NCI-H446 (cell line): ENCODE measurements at regions not wholly inside any gene's neighbourhood (a gene's known extent, or its start where the extent isn't known, plus 50 kb on each side); places are given as distances from the start of the nearest gene placed in this dataset.
"Not testable (repeated sequence)": the region's sequence is repeated elsewhere in the genome, so short reads cannot be mapped to it uniquely, and the experiment has no call there.

ENCODE experiments used
- DNase-seq, 2 experiments: peaks; one replicate each; lab custom pipeline; 2025; lab: John Stamatoyannopoulos, UW

DNA sequence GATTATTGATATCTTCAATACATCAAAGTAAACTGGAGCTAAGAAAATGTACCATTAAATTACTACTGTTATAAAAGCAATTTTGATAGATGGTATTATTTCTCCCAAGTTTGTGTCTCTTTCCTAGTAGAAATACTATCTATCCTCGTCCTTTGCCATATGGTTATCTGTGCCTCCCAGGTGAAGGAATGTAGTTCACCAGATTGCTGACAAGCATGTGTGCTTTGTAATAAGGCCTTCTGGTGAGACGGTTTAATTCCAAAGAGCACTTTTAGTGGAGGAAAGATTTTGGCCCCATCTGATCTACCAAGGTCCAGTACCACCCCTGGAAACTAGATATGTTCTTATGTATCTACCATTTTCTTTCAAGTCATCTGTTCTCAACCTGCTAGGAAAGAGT is 243.6 kb downstream of the DLEU7 start:
- no peak for DNase-seq

DNA sequence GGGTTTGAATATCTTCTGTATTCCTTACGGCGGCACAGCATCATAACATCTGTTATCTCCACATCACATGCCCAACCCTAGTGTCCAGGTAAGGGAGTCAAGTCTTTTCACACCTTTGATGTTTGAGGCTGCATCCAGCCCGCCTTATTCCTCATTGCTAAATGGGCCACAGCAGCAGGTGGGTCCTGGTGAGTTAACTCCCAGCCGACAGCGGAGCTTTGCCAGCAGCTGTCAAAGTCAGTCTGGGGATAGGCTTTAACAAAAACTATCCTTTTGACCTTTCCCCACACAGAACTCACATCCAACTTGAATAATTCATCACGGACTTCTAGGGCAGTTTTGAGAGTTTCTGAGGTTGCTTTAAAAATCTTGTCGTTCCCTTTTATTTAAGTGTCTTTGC is 235.1 kb downstream of the DLEU7 start:
- no peak for DNase-seq

DNA sequence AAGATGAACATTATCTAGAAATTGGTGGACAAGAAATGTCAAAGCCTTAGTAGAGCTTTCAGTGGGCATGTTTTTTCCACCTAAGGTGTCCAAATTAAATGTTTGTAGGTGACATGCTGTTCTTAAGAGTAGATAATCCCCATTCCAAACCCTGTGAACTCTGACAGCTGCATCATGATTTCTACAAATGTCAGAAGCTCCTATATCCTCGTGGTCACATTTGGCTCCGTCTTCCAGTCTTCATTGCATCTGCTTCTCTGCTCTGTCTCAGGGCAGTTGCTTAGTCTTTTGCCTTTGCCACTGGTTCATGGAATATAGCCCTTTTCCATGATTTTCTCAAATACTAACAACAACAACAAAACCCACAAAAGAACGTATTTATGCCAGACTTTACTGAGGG is 234.5 kb downstream of the DLEU7 start:
- DNase-seq, result no peak

DNA sequence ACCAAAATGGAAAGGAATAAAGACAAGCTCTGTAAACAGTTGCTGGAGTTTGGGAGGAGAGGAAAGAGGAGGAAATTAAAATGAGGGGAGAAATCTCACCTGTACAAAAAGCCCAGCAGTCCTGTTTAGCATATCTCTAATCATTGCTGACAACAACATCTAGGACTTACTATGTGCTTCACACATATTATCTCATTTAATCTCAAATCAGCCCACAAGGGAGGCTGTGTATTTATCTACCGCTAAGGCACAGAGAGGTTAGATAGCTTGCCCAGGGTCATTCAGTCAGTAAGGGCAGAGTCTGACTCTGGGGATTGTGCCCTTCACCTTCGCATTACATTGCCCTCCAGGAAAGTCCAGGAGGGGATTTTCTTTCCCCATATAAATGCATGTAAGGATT is 233.3 kb downstream of the DLEU7 start:
- no peak for DNase-seq

DNA sequence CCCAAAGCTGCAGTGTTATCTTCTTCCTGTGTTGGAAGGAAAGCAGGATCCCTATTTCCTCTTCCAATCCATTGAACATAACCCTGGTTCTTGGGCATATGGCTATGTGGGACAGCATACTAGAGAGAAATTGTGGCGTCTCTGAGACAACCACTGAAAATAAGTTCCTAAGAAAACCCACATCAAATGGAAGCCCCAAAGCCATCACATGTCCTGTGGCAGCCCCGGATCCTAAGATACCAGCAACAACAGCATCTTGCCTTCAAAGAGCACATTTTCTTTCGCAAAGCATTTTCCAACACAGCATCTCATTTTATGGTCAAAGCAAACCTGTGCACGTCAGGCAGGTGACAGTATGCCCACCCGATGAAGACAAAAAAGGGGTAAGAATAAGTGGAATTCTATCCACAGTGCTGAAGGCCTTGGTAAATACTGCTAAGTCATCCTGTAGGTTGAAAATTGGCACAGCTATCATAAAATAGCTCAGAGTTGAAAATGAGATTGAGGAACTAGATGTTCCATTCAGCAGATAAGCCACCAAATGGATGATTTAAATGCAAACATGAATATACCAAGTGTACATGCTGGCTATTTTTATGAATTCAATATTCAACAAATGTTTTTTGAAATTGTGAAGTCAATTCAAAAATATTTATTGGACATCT is 232.2 kb downstream of the DLEU7 start:
- no peak for DNase-seq

DNA sequence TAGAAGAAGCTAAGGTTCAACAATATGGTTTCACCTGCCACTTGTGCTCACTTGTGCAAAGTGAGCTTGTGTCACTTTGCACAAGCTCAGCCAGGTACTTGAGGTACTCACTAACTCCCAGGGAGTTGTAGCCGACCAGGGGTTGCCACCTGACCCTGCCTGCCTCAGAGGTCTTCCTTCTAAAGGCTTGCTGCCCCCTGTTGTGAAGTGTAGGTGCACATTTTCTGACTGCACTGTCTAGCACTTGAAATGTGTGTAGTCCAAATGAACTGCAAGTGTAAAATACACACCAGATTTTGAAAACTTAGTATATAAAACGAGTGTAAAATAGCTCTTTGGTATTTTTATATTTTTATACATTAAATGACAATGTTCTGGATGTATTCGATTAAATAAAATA is 230.8 kb downstream of the DLEU7 start:
- DNase-seq, result no peak

DNA sequence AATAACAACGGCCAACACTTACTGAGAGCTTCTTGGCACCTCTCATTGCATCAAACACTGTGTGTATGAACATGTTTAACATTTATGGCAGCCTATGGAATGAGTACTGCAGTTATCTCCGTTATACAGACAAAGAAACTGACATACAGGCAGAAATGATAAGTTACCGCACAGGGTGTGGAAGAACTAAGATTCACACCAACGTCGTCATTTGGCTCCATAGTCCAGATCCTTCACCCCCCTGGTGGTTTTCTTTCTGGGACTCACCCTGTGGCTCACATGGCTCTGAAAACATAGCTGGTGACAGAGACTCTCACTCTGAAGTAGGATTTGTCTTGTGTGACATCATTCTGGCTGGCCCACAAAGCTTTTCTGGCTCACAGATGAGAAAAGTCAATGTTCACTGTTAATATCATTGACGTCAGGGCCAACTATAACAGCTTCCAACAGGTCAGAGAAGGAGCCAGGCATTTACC is 230.1 kb downstream of the DLEU7 start:
- DNase-seq, result no peak

DNA sequence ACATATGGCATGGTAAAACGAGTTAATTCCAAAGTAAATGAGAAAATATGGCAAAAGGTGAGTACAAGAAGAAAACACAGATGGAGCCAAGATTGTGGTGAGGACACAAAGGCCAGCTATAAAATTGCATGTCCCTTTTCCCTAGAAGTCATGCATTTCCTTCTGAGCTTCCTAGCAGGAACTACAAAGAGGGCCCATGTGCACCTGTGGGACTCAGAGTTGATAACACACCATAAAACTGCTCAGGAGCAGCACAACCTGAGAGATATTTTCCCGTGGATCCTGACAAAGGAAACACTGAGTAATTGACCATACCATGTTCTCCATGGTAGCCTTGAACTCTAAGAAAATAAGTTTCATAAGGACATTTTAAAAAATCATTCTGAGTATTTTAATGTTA is 228.3 kb downstream of the DLEU7 start:
- DNase-seq, result no peak

DNA sequence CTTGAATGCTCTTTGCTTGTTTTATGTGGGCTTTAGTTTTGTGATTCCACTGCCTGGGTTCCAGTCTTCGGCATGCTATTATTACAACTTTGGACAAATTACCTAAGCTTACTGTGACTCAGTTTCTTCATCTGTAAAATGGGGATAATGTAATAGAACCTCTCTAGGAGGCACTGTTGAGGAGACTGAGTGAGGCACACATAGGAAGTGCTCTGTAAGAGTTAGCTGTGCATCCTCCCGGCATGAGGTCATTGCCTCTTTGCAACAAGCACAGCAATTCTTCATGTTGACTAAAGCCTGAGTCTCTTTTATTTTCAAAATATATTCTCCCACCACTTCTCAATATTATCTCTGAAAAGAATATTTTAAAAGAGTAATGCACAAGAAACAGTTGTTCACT is 227.4 kb downstream of the DLEU7 start:
- DNase-seq, result no peak

DNA sequence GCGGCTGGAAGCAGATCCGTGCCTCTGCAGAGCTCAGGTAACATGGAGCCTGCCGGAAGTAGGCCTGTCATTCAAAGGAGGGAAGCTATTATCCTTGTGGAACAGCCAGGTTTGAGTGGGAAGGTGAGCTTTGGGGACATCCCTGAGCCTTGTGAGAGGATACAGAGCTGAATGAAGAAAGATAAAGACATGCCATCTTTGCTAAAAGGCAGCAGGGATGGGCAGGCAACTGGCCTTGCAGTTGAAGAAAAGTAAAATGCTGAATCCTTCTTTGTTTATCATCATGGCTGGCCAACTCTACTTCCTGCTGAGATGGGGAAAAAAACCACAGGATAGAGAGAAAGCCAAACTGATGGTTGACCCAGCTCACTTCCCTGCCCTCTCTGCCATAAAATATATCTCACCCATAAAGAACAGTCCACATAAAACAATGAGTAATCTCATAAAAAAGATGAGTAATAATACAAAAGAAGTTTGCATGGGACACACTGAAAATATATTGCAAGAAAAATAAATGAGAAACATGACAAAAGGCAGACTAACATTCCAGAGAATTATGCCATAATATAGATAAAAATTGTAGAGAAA is 226.3 kb downstream of the DLEU7 start:
- DNase-seq, result no peak

DNA sequence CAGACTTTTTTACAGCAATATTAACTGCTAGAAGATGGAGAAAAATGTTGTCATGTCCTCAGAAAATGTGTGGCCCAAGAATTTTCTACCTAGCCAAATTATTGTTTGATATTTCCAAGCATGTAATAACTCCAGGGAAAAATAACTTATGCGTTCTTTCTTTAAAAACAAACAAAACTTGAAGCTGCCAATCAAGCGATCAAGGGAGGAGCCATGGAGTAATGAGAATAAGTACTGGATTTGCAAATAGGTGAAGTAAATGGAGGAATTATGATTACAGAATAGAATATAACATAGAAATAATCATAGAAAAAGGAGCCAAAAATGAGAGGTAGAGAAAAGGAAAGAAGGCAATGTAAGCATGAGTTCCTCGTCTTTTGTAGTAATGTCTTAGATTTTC is 225.3 kb downstream of the DLEU7 start:
- no peak for DNase-seq

DNA sequence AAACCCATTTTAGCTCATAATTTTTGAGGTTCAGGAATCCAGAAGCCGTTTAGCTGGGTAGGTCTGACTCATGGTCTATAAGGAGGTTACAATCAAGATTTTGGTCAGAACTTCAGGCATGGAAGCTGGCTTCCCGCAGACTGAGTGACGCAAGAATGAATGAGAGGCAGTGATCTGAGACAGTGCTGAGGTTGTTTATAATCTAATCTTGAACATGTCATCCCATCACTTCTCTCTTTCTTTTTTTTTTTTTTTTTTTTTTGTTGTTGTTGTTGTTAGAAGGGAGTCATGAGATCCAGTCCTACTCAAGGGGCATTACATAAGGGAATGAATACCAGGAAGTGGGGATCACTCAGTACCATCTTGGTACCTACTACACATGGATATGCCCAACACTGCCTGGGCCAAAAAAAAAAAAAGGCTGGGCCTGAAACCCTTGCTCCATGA is 217.4 kb downstream of the DLEU7 start:
- DNase-seq, result no peak

DNA sequence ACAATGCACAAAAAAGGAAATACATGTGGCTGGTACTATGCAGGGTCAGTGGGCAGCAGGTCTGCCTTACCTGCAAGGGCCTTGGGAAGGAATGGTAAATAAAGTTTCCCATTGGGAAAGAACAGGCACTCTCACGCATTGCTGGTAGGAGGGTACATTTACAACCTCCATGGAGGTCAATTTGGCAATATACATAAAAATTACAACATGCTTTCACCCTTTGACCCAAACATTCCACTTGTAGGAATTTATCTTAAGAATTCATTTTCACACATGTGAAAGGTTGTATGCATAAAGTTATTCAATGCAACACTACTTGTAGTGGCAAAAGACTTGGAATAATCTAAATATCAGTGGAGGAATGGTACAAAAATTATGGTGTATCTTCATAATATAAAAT is 216.4 kb downstream of the DLEU7 start:
- DNase-seq, result no peak

DNA sequence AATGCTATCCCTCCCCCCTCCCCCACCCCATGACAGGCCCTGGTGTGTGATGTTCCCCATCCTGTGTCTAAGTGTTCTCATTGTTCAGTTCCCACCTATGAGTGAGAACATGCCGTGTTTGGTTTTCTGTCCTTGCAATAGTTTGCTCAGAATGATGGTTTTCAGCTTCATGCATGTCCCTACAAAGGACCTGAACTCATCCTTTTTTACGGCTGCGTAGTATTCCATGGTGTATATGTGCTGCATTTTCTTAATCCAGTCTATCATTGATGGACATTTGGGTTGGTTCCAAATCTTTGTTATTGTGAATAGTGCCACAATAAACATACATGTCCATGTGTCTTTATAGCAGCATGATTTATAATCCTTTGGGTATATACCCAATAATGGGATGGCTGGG is 215.0 kb downstream of the DLEU7 start:
- not testable (repeated sequence) for DNase-seq

DNA sequence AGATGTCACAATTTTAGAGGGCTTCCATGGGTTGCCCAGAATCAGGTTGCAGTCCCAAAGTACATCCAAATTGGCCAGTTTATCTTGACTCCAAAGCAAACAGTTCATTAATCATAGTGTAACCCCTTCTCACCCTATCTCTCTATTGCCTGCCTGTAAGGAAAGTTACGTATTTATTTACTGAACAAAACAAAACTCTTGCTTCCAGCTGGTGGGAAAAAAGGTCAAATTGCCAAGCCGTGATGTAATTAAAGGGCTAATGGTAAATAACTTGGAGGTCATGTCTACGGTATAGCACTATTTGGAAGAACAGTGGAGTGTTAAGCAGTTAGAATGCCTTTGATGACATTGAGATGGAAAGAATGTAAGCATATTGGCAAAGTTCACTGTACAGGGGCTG is 214.0 kb downstream of the DLEU7 start:
- peak; percentile 11 to 51 for DNase-seq

DNA sequence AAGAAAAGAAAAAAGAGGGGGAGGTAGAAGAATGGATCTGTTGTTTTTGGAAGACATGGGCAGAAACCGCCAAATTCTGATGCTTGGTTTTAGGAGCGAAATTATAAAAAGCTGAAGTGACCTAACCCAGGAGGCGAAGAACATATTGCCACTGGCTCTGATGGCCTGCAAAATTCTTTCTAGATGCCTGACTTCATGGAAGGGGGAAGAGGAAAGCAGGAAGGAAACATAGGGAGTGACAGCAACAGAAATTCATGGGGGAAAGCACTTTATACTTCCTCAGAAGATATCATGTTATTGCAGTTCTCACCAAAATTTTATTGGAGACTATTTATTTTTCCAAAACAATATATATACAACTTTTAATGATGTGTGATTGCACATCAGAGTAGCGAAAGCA is 213.5 kb downstream of the DLEU7 start:
- DNase-seq, result peak in 1 of 2 experiments; percentile 25

DNA sequence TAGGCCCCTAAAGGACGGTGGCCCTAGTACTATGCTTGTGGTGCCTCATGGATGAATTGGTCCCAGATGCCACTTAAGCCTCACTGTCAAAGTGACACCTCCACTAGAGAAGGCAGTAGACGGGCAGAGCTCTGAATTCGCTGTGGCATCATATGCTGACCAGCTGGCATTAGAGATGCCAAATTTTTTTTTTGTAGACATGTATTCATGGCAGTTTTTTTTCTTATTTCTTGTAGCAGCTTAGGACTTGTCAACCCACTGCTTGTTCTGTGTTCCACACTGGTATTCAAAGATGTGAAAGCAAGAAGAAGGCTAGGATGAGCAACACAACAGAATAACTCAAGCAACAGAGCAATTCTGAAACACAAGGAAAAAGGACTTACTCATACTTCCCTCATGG is 212.5 kb downstream of the DLEU7 start:
- DNase-seq, result peak in 1 of 2 experiments; percentile 11

DNA sequence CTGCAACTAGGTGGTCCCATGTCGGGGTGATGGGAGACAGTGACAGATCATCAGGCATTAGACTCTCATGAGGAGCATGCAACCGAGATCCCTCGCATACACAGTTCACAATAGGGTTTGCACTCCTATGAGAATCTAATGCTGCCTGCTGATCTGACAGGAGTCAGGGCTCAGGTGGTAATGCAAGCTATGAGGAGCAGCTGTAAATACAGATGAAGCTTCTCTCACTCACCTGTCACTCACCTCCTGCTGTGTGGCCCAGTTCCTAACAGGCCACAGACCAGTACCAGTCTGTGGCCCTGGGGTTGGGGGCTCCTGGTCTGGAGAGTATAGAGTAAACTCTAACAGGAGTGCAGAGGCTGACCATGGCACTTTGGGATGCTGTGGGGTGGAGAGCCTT is 209.2 kb downstream of the DLEU7 start:
- DNase-seq, result no peak

DNA sequence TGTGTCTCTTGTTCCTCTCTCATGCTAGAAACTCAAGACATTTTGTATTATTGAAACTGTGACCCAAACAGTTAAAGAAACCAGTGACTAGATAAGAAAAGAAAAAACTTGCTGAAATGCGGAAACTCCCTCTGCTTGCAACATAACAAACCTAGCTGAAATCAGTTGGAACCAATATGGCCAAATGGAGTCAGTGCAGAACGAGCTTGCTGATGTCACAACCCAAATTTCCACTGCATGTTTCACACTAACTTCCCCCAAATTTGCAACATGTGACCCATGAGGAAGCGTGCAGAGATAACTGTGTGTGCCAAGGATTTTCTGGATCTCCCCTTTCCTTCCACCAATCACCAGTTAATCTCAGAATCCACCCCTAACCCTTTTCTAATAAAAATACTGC is 208.0 kb downstream of the DLEU7 start:
- no peak for DNase-seq

DNA sequence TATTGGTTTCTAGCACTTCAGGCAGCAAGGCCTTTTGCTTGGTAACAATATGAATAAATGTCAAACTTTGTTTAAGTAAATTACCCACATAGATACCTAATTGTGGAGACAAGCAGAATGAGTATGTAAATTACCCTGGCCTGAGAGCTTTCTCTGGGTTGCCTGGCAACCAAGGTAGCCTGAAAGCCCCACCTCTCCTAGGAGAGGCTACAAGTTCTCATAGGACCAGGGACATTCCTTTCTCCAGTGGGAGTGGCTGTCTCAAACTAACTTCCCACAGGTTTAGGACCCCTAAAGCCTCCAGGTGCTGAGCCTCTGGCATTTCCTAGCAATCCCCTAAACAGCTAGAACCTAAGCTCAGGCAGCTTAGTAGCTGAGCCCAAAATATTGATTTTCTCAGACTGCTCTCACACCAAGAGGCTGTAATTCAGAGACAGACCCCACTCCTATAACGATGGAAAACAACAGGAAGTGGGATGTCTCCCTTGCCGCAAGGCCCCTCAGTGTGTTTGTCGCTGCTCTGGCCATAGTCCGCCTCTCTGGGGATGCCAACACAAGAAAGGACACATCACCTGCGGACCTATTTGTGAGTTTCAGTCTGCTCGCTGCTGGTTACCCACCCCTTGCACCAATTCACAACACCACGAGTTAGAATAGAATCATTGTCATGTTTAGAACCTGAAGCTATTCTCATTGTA is 207.3 kb downstream of the DLEU7 start:
- no peak for DNase-seq

DNA sequence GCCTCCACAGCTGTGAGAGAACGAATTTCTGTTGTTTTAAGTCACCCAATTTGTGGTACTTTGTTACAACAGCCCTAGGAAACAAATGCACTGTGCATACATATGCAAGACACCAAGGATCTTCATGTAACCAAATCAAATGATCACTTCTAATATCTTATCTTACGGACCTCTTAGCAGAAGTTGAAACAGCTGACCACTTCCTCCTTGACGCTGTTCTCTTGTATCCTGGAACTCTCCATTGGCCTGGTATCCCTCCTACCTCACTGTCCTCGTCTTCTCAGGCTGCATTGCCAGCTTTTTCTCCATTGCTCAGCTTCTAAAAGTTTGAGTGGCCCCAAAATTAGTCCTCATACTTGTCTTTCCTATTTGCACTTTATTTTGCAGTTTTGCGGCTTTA is 200.4 kb downstream of the DLEU7 start:
- DNase-seq, result no peak

DNA sequence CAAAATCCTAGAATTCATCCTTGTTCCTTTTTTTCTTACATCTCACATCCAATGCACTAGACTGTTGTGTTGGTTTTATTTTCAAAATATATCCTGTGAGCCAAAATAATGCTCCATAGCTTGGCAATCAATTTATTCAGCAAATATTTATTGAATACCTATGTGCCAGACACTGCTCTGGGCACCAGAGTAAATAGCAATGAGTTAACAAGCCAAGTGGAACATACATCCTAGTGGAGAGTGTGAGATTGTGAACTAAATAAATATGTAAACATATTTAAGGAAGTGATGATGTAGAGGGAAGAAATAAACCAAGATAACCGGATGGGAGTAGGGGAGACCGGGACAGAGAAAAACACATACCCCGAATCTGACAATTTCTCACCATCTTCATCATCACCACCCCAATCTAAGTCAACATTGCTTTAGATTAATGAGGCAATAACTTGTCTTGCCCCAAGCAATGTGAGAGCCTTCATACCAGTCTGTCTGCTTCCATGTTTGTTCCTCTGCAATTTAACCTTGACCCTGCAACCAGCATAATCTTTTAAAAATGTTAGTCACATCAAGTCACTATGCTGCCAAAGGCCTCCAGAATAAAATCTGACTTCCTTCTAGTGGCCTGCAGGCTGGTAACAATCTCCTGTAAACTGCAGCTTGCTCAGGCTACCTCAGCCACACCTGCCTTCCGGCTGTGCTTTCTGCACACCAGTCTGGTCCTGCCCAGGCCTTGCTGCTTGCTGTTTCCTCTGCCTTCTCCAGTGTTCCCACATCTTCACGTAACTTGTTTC is 199.2 kb downstream of the DLEU7 start:
- no peak for DNase-seq

DNA sequence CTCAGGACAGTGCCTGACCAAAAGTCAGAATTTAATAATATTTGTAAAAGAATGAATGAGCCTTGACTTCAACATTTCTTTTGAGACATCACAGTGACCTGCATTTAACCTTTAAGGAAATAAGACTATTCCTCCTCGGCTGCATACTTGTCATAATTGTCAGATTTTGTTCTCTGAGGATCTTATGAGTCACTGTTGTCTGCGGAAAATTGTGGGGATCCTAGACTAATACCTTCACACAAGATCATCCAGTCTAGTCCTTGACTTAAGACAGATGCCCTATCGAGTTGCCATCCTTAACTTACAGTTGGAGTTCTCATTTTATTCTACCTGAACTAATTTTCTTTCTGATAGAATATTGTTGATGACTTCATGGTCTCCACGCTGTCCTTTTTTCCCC is 198.4 kb downstream of the DLEU7 start:
- no peak for DNase-seq
